Thyroid gland (tissue), 4 donors: ENCODE measurements at regions not wholly inside any gene's neighbourhood (a gene's known extent, or its start where the extent isn't known, plus 50 kb on each side); places are given as distances from the start of the nearest gene placed in this dataset.

ENCODE experiments used
- DNase-seq, 2 donors: peaks; one replicate each; pipeline ENCODE4 v3.0.0-alpha.2; 2019
- H3K27ac ChIP-seq, 3 donors: fragments of 200-600 bp; sonication (generic); 1 replicate in 2 of 3; 2 replicates in 1 of 3; pipeline ENCODE4 v1.5.1; 2016 to 2019; ENCODE audit warnings: mild to moderate bottlenecking in 1 of 3, moderate library complexity in 1 of 3
- H3K27me3 ChIP-seq: fragments of 200-600 bp; sonication (generic); one replicate; pipeline ENCODE4 v1.5.1; 2019
- H3K36me3 ChIP-seq, 2 donors: fragments of 200-600 bp; sonication (generic); one replicate each; pipeline ENCODE4 v1.5.1; 2016 to 2019
- H3K4me1 ChIP-seq, 2 donors: fragments of 200-600 bp; sonication (generic); one replicate each; pipeline ENCODE4 v1.5.1; 2017 to 2019
- H3K4me3 ChIP-seq, 3 donors: fragments of 200-600 bp; sonication (generic); replicated peaks in 1 of 3; 1 replicate in 2 of 3; 2 replicates in 1 of 3; pipeline ENCODE4 v1.5.1; 2016; ENCODE audit warnings: mild to moderate bottlenecking in 1 of 3
- H3K9me3 ChIP-seq: fragments of 200-600 bp; sonication (generic); one replicate; pipeline ENCODE4 v1.5.1; 2017
- POLR2A ChIP-seq, 2 donors: fragments of 450-650 bp; IDR thresholded peaks; one replicate each; pipeline ENCODE4 v1.6.1; 2017; ENCODE audit warnings: antibody characterized with exemption in 2 of 2, mild to moderate bottlenecking in 2 of 2, moderate library complexity in 1 of 2
- WGBS, 2 donors: methylation state at CpG; one replicate each; pipeline ENCODE4 v1.1.5; 2017; 5-methylcytosine and 5-hydroxymethylcytosine counted together
- intact Hi-C: fragments of 100-400 bp; cut with DNase I; formaldehyde crosslinking; loops from one replicate; pipeline ENCODE4 v1.15.1; 2023
- TF ChIP-seq, protein P1 (sequence below), 6 experiments: fragments of 200-600 bp in 3 of 6; fragments of 450-650 bp in 3 of 6; sonication (generic) in 3 of 6; IDR thresholded peaks; one replicate each; pipeline ENCODE4 v1.5.1; 2016 to 2019; ENCODE audit warnings: antibody characterized with exemption in 6 of 6, mild to moderate bottlenecking in 2 of 6, inconsistent platforms in 1 of 6, moderate library complexity in 1 of 6

DNA sequence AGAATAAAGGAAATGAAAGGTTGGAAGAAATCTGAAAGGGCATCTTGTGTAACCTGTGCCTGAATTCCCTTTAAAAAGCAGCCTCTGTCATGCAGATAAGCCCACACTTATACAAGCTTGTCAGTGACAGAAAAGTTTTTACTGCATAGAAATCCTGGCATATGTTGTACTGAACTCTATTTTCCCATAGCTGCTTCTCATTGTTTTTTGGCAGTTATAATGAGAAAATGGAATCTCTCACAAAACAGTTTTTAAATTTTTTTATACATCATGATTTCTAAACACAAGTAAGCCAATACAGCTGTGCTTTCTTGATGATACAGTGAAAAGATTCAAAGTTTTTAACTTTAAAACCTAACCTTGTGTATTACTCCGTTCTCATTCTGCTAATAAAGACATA, 511.4 kb upstream of the ARX start:
- TF ChIP-seq, protein P1, sequence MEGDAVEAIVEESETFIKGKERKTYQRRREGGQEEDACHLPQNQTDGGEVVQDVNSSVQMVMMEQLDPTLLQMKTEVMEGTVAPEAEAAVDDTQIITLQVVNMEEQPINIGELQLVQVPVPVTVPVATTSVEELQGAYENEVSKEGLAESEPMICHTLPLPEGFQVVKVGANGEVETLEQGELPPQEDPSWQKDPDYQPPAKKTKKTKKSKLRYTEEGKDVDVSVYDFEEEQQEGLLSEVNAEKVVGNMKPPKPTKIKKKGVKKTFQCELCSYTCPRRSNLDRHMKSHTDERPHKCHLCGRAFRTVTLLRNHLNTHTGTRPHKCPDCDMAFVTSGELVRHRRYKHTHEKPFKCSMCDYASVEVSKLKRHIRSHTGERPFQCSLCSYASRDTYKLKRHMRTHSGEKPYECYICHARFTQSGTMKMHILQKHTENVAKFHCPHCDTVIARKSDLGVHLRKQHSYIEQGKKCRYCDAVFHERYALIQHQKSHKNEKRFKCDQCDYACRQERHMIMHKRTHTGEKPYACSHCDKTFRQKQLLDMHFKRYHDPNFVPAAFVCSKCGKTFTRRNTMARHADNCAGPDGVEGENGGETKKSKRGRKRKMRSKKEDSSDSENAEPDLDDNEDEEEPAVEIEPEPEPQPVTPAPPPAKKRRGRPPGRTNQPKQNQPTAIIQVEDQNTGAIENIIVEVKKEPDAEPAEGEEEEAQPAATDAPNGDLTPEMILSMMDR (IDR thresholded peaks at IDR 0.05) = no peak
- TF ChIP-seq POLR2A (IDR thresholded peaks at IDR 0.05) = no peak
- no peaks in the 10 kb centered on the region for H3K4me1 ChIP-seq
- H3K36me3 ChIP-seq = no peaks in the 10 kb centered on the region
- no peaks in the 10 kb centered on the region for H3K9me3 ChIP-seq
- no peak overlapping the region for H3K4me3 ChIP-seq
- DNase-seq = no peak
- H3K27me3 ChIP-seq = no peaks in the 10 kb centered on the region
- H3K27ac ChIP-seq = no peak overlapping the region
- intact Hi-C loops = no loop called here
- WGBS, 2 donors = 83 to 91% methylated on average over 1 of the region's 1 CpG

- 36 to 45% methylated on average over 3 of the region's 3 CpGs for whole genome bisulfite sequencing, 2 donors
These were observed 511.8 kb upstream of the ARX start for GRCh38 chrX:25527596-25527995.

GRCh38 chrX:25531096-25531495, 515.3 kb upstream of the ARX start:
- no peaks in the 10 kb centered on the region for H3K27me3 ChIP-seq
- H3K9me3 ChIP-seq = no peaks in the 10 kb centered on the region
- WGBS, 2 donors = 88 to 100% methylated on average over 1 of the region's 1 CpG
- TF ChIP-seq POLR2A (IDR thresholded peaks at IDR 0.05) = no peak
- TF ChIP-seq, protein P1 (IDR thresholded peaks at IDR 0.05) = no peak
- DNase-seq = no peak
- H3K27ac ChIP-seq = no peak overlapping the region
- H3K4me3 ChIP-seq = no peak overlapping the region
- no peaks in the 10 kb centered on the region for H3K4me1 ChIP-seq
- no peaks in the 10 kb centered on the region for H3K36me3 ChIP-seq
- intact Hi-C loops = no loop called here

More at GRCh38 chrX:25527596-25527995, 511.8 kb upstream of the ARX start:
- no peak for TF ChIP-seq POLR2A (IDR thresholded peaks at IDR 0.05)
- TF ChIP-seq, protein P1 (IDR thresholded peaks at IDR 0.05) = no peak
- Histone ChIP-seq H3K27ac (no peak overlapping the region), H3K27me3 (no peaks in the 10 kb centered on the region), H3K4me3 (no peak overlapping the region), H3K9me3 (no peaks in the 10 kb centered on the region), H3K4me1 (no peaks in the 10 kb centered on the region), H3K36me3 (no peaks in the 10 kb centered on the region)
- DNase-seq = no peak
- intact Hi-C loops = no loop called here

DNA sequence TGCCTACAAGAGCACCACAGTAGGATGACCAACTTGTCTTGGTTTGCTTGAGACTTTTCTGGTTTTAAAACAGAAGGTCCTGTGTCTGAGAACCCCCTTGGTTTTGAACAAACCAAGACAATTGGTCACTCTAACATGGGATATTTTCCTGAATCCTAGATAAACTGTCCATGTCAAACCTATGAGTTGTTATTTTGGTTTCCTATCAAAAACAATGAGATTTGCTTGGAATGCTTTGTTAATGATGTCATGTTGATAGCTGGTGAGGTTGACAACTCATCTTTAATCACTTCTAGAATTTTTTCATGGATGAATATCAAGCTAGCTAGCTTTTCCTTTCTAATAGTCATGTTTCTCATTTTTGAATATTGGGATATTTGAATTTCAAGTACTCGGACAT, 518.3 kb upstream of the ARX start:
- H3K4me3 ChIP-seq = no peak overlapping the region
- intact Hi-C loops = no loop called here
- H3K27ac ChIP-seq = no peak overlapping the region
- H3K9me3 ChIP-seq = no peaks in the 10 kb centered on the region
- H3K36me3 ChIP-seq = no peaks in the 10 kb centered on the region
- TF ChIP-seq POLR2A (IDR thresholded peaks at IDR 0.05) = no peak
- TF ChIP-seq, protein P1 (IDR thresholded peaks at IDR 0.05) = no peak
- WGBS, 2 donors = 0 to 84% methylated on average over 1 of the region's 1 CpG
- H3K27me3 ChIP-seq = no peaks in the 10 kb centered on the region
- no peak for DNase-seq
- no peaks in the 10 kb centered on the region for H3K4me1 ChIP-seq

GRCh38 chrX:25536307-25536970, 520.7 kb upstream of the ARX start:
- no peak overlapping the region for H3K27ac ChIP-seq
- TF ChIP-seq POLR2A (IDR thresholded peaks at IDR 0.05) = no peak
- TF ChIP-seq, protein P1 (IDR thresholded peaks at IDR 0.05) = no peak
- DNase-seq = no peak
- H3K27me3 ChIP-seq = peaks cover 4% of the 10 kb centered on the region
- no peaks in the 10 kb centered on the region for H3K9me3 ChIP-seq
- no peak overlapping the region for H3K4me3 ChIP-seq
- no peaks in the 10 kb centered on the region for H3K4me1 ChIP-seq
- 84 to 88% methylated on average over 2 of the region's 2 CpGs for WGBS, 2 donors
- no peaks in the 10 kb centered on the region for H3K36me3 ChIP-seq
- intact Hi-C loops = no loop called here
